ENCODE measurements at regions not wholly inside any gene's neighbourhood (a gene's known extent, or its start where the extent isn't known, plus 50 kb on each side); places are given as distances from the start of the nearest gene placed in this dataset.

- peak overlapping the region; percentile 77 for H3K27ac Mint-ChIP-seq
These were observed 50.2 kb upstream of the AKR1E2 start for GRCh38 chr10:4775808-4776207.

GRCh38 chr10:4772202-4772570, 53.8 kb upstream of the AKR1E2 start:
- no peaks in the 10 kb centered on the region for H3K9me3 Mint-ChIP-seq
- peaks cover 13% of the 10 kb centered on the region for H3K4me1 Mint-ChIP-seq
- no peak overlapping the region for H3K4me3 Mint-ChIP-seq
- H3K27ac Mint-ChIP-seq: no peak overlapping the region
- H3K36me3 Mint-ChIP-seq (ENCODE audit: low read depth): no peaks in the 10 kb centered on the region
- no peak for ATAC-seq (replicated peaks)
- peaks cover 35% of the 10 kb centered on the region for H3K27me3 Mint-ChIP-seq

More at GRCh38 chr10:4775808-4776207, 50.2 kb upstream of the AKR1E2 start:
- peaks cover 13% of the 10 kb centered on the region for H3K4me1 Mint-ChIP-seq
- H3K36me3 Mint-ChIP-seq (ENCODE audit: low read depth): no peaks in the 10 kb centered on the region
- peak; percentile 81 for ATAC-seq (replicated peaks)
- H3K27me3 Mint-ChIP-seq: peaks cover 35% of the 10 kb centered on the region
- peak overlapping the region; percentile 10 for H3K4me3 Mint-ChIP-seq
- no peaks in the 10 kb centered on the region for H3K9me3 Mint-ChIP-seq

- Mint-ChIP-seq H3K27ac (no peak overlapping the region), H3K36me3 (ENCODE audit: low read depth) (no peaks in the 10 kb centered on the region), H3K27me3 (peaks cover 32% of the 10 kb centered on the region), H3K4me3 (no peak overlapping the region), H3K4me1 (peaks cover 10% of the 10 kb centered on the region), H3K9me3 (no peaks in the 10 kb centered on the region)
- ATAC-seq (replicated peaks): no peak
These were observed 54.3 kb upstream of the AKR1E2 start for GRCh38 chr10:4771554-4772201.

GRCh38 chr10:4770801-4771553, 55.0 kb upstream of the AKR1E2 start:
- no peak for ATAC-seq (replicated peaks)
- Mint-ChIP-seq H3K27me3 (peaks cover 32% of the 10 kb centered on the region), H3K36me3 (ENCODE audit: low read depth) (no peaks in the 10 kb centered on the region), H3K4me3 (no peak overlapping the region), H3K4me1 (peaks cover 3% of the 10 kb centered on the region), H3K9me3 (no peaks in the 10 kb centered on the region), H3K27ac (no peak overlapping the region)

- Mint-ChIP-seq H3K36me3 (ENCODE audit: low read depth) (no peaks in the 10 kb centered on the region), H3K9me3 (no peaks in the 10 kb centered on the region)
- no peak for ATAC-seq (replicated peaks)
These were observed 57.6 kb upstream of the AKR1E2 start for GRCh38 chr10:4768416-4768815.

GRCh38 chr10:4767033-4767814, 58.8 kb upstream of the AKR1E2 start:
- Mint-ChIP-seq H3K36me3 (ENCODE audit: low read depth) (no peaks in the 10 kb centered on the region), H3K27me3 (peaks cover 19% of the 10 kb centered on the region), H3K4me3 (no peak overlapping the region), H3K27ac (no peak overlapping the region), H3K4me1 (no peaks in the 10 kb centered on the region), H3K9me3 (no peaks in the 10 kb centered on the region)
- no peak for ATAC-seq (replicated peaks)

More at GRCh38 chr10:4768416-4768815, 57.6 kb upstream of the AKR1E2 start:
- H3K27me3 Mint-ChIP-seq: peaks cover 29% of the 10 kb centered on the region
- no peak overlapping the region for H3K4me3 Mint-ChIP-seq
- no peak overlapping the region for H3K27ac Mint-ChIP-seq
- H3K4me1 Mint-ChIP-seq: no peaks in the 10 kb centered on the region

DNA sequence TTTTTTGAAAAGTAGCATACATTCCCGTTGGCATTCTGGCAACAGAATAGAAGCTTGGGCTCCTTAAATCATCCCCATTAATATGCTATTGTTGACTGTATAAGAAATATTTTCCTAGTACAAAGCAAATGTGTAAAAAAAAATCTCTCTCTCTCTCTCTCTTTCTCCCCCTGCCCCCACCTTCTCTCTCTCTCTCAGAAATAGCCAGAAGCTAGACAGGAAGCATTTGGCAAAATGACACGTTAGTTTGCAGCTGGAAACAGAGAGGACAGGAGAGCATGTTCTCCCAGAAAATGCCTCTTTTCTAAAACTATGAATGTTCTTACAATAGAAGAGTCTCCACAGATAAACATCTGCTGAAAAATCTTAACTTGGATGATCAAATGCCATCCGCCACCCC, 59.6 kb upstream of the AKR1E2 start:
- H3K4me3 Mint-ChIP-seq: no peak overlapping the region
- H3K9me3 Mint-ChIP-seq: no peaks in the 10 kb centered on the region
- peaks cover 13% of the 10 kb centered on the region for H3K27me3 Mint-ChIP-seq
- no peaks in the 10 kb centered on the region for H3K36me3 Mint-ChIP-seq (ENCODE audit: low read depth)
- H3K27ac Mint-ChIP-seq: no peak overlapping the region
- no peak for ATAC-seq (replicated peaks)
- no peaks in the 10 kb centered on the region for H3K4me1 Mint-ChIP-seq

- Mint-ChIP-seq H3K27me3 (peaks cover 4% of the 10 kb centered on the region), H3K36me3 (ENCODE audit: low read depth) (no peaks in the 10 kb centered on the region), H3K4me3 (no peak overlapping the region), H3K4me1 (no peaks in the 10 kb centered on the region), H3K27ac (no peak overlapping the region), H3K9me3 (no peaks in the 10 kb centered on the region)
- ATAC-seq (replicated peaks): no peak
These were observed 60.6 kb upstream of the AKR1E2 start for GRCh38 chr10:4765428-4765827.

GRCh38 chr10:4763960-4764428, 62.0 kb upstream of the AKR1E2 start:
- no peaks in the 10 kb centered on the region for H3K4me1 Mint-ChIP-seq
- no peak overlapping the region for H3K27ac Mint-ChIP-seq
- H3K27me3 Mint-ChIP-seq: peaks cover 9% of the 10 kb centered on the region
- peak; percentile 60 for ATAC-seq (replicated peaks)
- H3K4me3 Mint-ChIP-seq: no peak overlapping the region
- no peaks in the 10 kb centered on the region for H3K9me3 Mint-ChIP-seq
- H3K36me3 Mint-ChIP-seq (ENCODE audit: low read depth): no peaks in the 10 kb centered on the region

GRCh38 chr10:4763513-4763912, 62.5 kb upstream of the AKR1E2 start:
- ATAC-seq (replicated peaks): peak; percentile 12
- H3K36me3 Mint-ChIP-seq (ENCODE audit: low read depth): no peaks in the 10 kb centered on the region
- no peaks in the 10 kb centered on the region for H3K4me1 Mint-ChIP-seq
- peaks cover 9% of the 10 kb centered on the region for H3K27me3 Mint-ChIP-seq
- no peak overlapping the region for H3K4me3 Mint-ChIP-seq
- H3K9me3 Mint-ChIP-seq: no peaks in the 10 kb centered on the region
- no peak overlapping the region for H3K27ac Mint-ChIP-seq

DNA sequence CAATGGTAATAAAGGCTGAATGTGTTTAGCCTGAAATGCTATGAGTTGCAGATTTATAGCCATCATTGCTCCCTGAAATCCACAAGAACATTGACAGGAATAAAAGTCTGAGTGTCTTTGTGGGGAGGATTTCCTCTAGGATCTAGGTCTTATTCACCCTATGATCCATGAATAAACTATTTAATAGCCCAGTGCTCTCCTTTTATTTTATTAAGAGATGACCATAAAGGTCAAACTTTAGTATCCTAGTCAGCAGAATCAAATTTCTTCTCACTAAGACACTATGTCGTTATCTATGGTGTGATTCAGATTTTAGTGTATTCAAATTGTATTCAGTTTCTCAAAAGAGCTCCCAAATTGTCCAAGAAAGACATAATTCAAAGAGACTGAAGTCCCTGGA, 67.8 kb upstream of the AKR1E2 start:
- peaks cover 27% of the 10 kb centered on the region for H3K27me3 Mint-ChIP-seq
- no peaks in the 10 kb centered on the region for H3K4me1 Mint-ChIP-seq
- no peak overlapping the region for H3K4me3 Mint-ChIP-seq
- no peaks in the 10 kb centered on the region for H3K36me3 Mint-ChIP-seq (ENCODE audit: low read depth)
- no peaks in the 10 kb centered on the region for H3K9me3 Mint-ChIP-seq
- no peak overlapping the region for H3K27ac Mint-ChIP-seq
- ATAC-seq (replicated peaks): no peak

DNA sequence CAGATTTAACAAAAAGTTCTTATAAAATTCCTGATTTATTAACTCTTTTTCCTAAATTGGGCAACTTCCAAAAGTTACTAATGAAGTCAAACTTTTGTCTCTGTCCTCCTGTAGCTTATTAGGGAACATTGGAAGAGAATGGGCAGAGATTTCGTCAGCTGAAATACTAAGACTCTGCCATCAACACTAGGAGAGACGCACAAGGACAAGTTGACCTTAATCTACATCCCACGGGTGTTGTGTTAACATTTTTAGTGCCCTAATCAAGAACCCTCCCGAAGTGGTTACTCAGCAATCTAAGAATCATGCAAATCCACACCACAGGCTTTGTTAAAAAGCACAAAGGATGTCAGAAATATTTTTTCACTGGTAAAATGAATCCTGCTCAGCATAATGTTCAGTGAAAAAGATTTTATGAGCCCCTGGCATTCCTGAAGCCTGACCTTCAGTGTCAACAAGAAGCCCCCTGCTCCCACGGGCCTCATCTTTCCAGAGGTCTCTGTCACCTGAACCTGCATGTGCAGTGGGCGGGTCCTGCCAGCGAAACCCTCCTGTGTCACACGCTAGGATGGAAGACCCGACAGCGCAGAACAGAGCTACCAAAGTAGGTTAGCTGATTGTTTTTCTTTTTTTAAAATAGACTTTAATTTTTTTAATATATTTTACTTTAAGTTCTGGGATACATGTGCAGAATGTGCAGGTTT, 70.6 kb upstream of the AKR1E2 start:
- ATAC-seq (replicated peaks): no peak
- H3K36me3 Mint-ChIP-seq (ENCODE audit: low read depth): no peaks in the 10 kb centered on the region
- no peak overlapping the region for H3K4me3 Mint-ChIP-seq
- H3K27ac Mint-ChIP-seq: no peak overlapping the region
- H3K4me1 Mint-ChIP-seq: no peaks in the 10 kb centered on the region
- peaks cover 32% of the 10 kb centered on the region for H3K27me3 Mint-ChIP-seq
- no peaks in the 10 kb centered on the region for H3K9me3 Mint-ChIP-seq

DNA sequence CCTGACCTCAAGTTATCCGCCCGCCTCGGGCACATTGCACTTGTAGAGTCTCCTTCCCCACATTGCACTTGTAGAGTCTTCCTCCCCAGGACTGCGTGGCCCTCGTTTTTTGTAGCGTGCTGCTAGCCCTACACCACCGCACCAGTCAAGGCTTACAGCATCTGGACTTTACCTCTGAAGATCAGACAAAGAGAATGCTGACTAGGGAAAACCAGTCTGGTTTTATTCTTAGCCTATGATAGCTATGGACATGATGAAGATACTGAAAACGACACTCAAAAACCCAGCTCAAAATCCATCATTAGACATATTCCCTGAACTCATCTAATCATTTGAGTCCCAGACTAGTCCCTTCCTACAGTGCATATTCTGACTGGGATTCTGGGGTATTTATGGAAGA, 71.9 kb upstream of the AKR1E2 start:
- Mint-ChIP-seq H3K9me3 (no peaks in the 10 kb centered on the region), H3K27me3 (peaks cover 34% of the 10 kb centered on the region), H3K27ac (no peak overlapping the region), H3K36me3 (ENCODE audit: low read depth) (no peaks in the 10 kb centered on the region), H3K4me1 (no peaks in the 10 kb centered on the region), H3K4me3 (no peak overlapping the region)
- no peak for ATAC-seq (replicated peaks)

GRCh38 chr10:4751211-4751610, 74.8 kb upstream of the AKR1E2 start:
- H3K36me3 Mint-ChIP-seq (ENCODE audit: low read depth): no peaks in the 10 kb centered on the region
- ATAC-seq (replicated peaks): no peak
- H3K9me3 Mint-ChIP-seq: no peaks in the 10 kb centered on the region
- H3K27me3 Mint-ChIP-seq: peaks cover 35% of the 10 kb centered on the region
- H3K4me3 Mint-ChIP-seq: no peak overlapping the region
- no peaks in the 10 kb centered on the region for H3K4me1 Mint-ChIP-seq
- H3K27ac Mint-ChIP-seq: no peak overlapping the region

Measured in activated T-helper 17 cell treated with anti-CD3 and anti-CD28 coated beads, Interleukin-2, amount 50 U/mL, for 72 hours (primary cell).